NB4 (cell line): ENCODE measurements at regions not wholly inside any gene's neighbourhood (a gene's known extent, or its start where the extent isn't known, plus 50 kb on each side); places are given as distances from the start of the nearest gene placed in this dataset.

ENCODE experiments used
- DNase-seq: peaks from one replicate; pipeline ENCODE4 v3.0.0; 2010; ENCODE audit warnings: low read depth
- H3K4me3 ChIP-seq: one replicate; pipeline ENCODE4 v1.5.1; 2011; ENCODE audit warnings: mild to moderate bottlenecking, low read depth, low read length, moderate library complexity
- CTCF ChIP-seq: IDR thresholded peaks from one replicate; pipeline ENCODE4 v1.5.1; 2012; ENCODE audit warnings: low read depth, low read length
- MAX ChIP-seq: IDR thresholded peaks from 2 replicates; pipeline ENCODE4 v1.6.1; 2011; ENCODE audit warnings: low read depth, low read length
- MYC ChIP-seq: IDR thresholded peaks from 2 replicates; pipeline ENCODE4 v1.6.1; 2011; ENCODE audit warnings: low read depth, low read length
- POLR2A ChIP-seq: IDR thresholded peaks from 2 replicates; pipeline ENCODE4 v1.6.1; 2011; ENCODE audit warnings: mild to moderate bottlenecking; ENCODE audit not compliant: insufficient read length; ENCODE audit errors: extremely low read depth

GRCh38 chr11:101686514-101686913 lies 102.7 kb upstream of the TRPC6 start:
- H3K4me3 ChIP-seq: no peak overlapping the region
- TF ChIP-seq CTCF (no peak), MYC (no peak), MAX (no peak), POLR2A (no peak)
- DNase-seq: no peak

GRCh38 chr11:101668236-101668635 lies 84.4 kb upstream of the TRPC6 start:
- no peak overlapping the region for H3K4me3 ChIP-seq
- DNase-seq: no peak
- TF ChIP-seq MAX: no peak
- TF ChIP-seq CTCF: no peak
- no peak for TF ChIP-seq MYC
- TF ChIP-seq POLR2A: no peak

GRCh38 chr11:101666916-101667315 lies 83.1 kb upstream of the TRPC6 start:
- DNase-seq: no peak
- no peak overlapping the region for H3K4me3 ChIP-seq
- TF ChIP-seq MAX (no peak), POLR2A (no peak), MYC (no peak), CTCF (no peak)

- TF ChIP-seq MYC (no peak), POLR2A (no peak), MAX (no peak), CTCF (no peak)
- DNase-seq: no peak
- H3K4me3 ChIP-seq: no peak overlapping the region
Observed at GRCh38 chr11:101661559-101661958, 77.8 kb upstream of the TRPC6 start.
